ENCODE measurements at regions not wholly inside any gene's neighbourhood (a gene's known extent, or its start where the extent isn't known, plus 50 kb on each side); places are given as distances from the start of the nearest gene placed in this dataset.

DNA sequence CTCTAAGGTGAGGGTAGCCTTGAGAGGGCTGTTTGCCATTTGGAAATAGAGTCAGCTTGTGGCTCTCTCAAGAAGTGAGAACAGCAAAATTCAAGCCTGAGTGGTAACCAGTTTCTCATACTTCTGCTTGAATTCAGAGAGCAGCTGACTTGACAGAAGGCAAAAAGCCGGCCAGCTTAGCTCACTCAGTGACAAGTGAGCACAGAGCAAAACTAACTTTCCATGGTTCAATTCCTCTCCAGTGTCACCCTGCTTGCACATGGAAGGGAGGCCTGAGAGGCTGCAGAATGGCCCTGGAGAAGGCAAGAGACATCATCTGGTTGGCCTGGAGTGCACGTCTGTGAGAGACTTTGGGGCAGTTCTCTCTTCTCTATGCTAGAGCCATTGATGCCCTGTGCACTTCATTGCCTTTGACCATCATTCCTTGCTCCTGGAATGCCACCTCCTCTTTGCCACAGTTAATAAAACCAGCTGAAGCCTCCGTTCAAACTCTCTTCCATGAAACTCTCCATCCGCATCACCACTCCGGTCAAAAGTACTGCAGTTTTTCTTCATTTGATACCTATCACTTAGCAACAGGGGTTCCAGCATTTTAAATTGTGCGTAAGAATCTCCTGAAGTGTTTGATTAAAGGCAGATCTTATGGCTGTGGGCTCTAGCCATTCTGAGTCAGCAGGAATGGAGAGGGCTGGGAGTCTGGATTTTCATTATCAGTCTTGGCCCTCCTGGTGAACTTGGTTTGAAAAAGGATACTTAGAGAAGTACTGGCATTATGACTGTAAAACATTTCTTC is 69.8 kb upstream of the PIK3CG start:
- no peak for TF ChIP-seq EZH2 (IDR thresholded peaks at IDR 0.05; ENCODE audit: borderline replicate concordance, insufficient read depth, low read depth, low read length, poor library complexity, severe bottlenecking)
- TF ChIP-seq, protein P1, sequence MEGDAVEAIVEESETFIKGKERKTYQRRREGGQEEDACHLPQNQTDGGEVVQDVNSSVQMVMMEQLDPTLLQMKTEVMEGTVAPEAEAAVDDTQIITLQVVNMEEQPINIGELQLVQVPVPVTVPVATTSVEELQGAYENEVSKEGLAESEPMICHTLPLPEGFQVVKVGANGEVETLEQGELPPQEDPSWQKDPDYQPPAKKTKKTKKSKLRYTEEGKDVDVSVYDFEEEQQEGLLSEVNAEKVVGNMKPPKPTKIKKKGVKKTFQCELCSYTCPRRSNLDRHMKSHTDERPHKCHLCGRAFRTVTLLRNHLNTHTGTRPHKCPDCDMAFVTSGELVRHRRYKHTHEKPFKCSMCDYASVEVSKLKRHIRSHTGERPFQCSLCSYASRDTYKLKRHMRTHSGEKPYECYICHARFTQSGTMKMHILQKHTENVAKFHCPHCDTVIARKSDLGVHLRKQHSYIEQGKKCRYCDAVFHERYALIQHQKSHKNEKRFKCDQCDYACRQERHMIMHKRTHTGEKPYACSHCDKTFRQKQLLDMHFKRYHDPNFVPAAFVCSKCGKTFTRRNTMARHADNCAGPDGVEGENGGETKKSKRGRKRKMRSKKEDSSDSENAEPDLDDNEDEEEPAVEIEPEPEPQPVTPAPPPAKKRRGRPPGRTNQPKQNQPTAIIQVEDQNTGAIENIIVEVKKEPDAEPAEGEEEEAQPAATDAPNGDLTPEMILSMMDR (IDR thresholded peaks at IDR 0.05), result no peak
